ENCODE measurements at regions not wholly inside any gene's neighbourhood (a gene's known extent, or its start where the extent isn't known, plus 50 kb on each side); places are given as distances from the start of the nearest gene placed in this dataset.

GRCh38 chr22:47655930-47656329 is 893.5 kb downstream of the TBC1D22A start:
- DNase-seq (ENCODE audit: low read depth, low spot score) (no peak), ATAC-seq (no peak)
- Histone ChIP-seq H3K36me3 (ENCODE audit: control insufficient read depth in 1 of 2, insufficient read depth in 2 of 2, low read length in 2 of 2) (0 out of 4 replicates have a peak, but pooled peaks cover 0 to 3% of the 10 kb centered on the region in 2 experiments), H3K4me3 (replicated peaks in 1 of 2; ENCODE audit: low read depth in 1 of 2, low read length in 2 of 2) (no peak overlapping the region), H3K4me1 (ENCODE audit: control insufficient read depth in 1 of 2, insufficient read depth in 2 of 2, low read length in 2 of 2) (no peaks in the 10 kb centered on the region), H3K9ac (ENCODE audit: low read length) (no peak overlapping the region), H3K9me2 (ENCODE audit: insufficient read depth) (no peaks in the 10 kb centered on the region), H4K20me1 (ENCODE audit: insufficient read depth) (no peaks in the 10 kb centered on the region), H3K4me2 (ENCODE audit: low read length) (no peak overlapping the region), H3K9me3 (ENCODE audit: control insufficient read depth in 1 of 2, insufficient read depth in 1 of 2, low read depth in 1 of 2, low read length in 2 of 2) (no peaks in the 10 kb centered on the region), H2AFZ (ENCODE audit: low read depth, low read length, poor library complexity, severe bottlenecking) (no peak overlapping the region), H3K27ac (ENCODE audit: low read depth, low read length) (no peak overlapping the region), H3K79me2 (ENCODE audit: insufficient read depth, low read length) (no peaks in the 10 kb centered on the region), H3K27me3 (ENCODE audit: insufficient read depth, low read length) (no peaks in the 10 kb centered on the region)
- no TSS peak for BruUV-seq (replicated peaks)
- CTCF ChIA-PET = no interaction called here
- intact Hi-C loops (cut with micrococcal nuclease) = no loop called here
- TF ChIP-seq EGR1 (IDR thresholded peaks at IDR 0.05; ENCODE audit: low read depth) = no peak
- no peak for TF ChIP-seq ZNF274 (IDR thresholded peaks at IDR 0.05; ENCODE audit: low read depth, low read length)
- no peak for TF ChIP-seq CEBPB (IDR thresholded peaks at IDR 0.05; ENCODE audit: low read depth)
- TF ChIP-seq YY1 (IDR thresholded peaks at IDR 0.05; ENCODE audit: extremely low read depth, insufficient replicate concordance, low read depth, low read length) = no peak
- RAD21 ChIA-PET (ENCODE audit: low non-redundant PET in 1 of 2, low total read pairs in 2 of 2, uncharacterized antibody in 2 of 2, unreplicated experiment in 2 of 2) = no interaction called here
- POLR2A ChIA-PET = no interaction called here

GRCh38 chr22:47654922-47655491 is 892.6 kb downstream of the TBC1D22A start:
- DNase-seq (ENCODE audit: low read depth, low spot score) (no peak), ATAC-seq (no peak)
- H3K4me2 ChIP-seq (ENCODE audit: low read length) = no peak overlapping the region
- H3K27ac ChIP-seq (ENCODE audit: low read depth, low read length) = no peak overlapping the region
- ChIA-PET RAD21 (ENCODE audit: low non-redundant PET in 1 of 2, low total read pairs in 2 of 2, uncharacterized antibody in 2 of 2, unreplicated experiment in 2 of 2) (no interaction called here), POLR2A (no interaction called here), CTCF (no interaction called here)
- no TSS peak for BruUV-seq (replicated peaks)
- 0 out of 4 replicates have a peak, but pooled peaks cover 0 to 3% of the 10 kb centered on the region in 2 experiments for H3K36me3 ChIP-seq (ENCODE audit: control insufficient read depth in 1 of 2, insufficient read depth in 2 of 2, low read length in 2 of 2)
- no peaks in the 10 kb centered on the region for H3K79me2 ChIP-seq (ENCODE audit: insufficient read depth, low read length)
- H2AFZ ChIP-seq (ENCODE audit: low read depth, low read length, poor library complexity, severe bottlenecking) = no peak overlapping the region
- no peaks in the 10 kb centered on the region for H3K9me2 ChIP-seq (ENCODE audit: insufficient read depth)
- no peak overlapping the region for H3K4me3 ChIP-seq (replicated peaks in 1 of 2; ENCODE audit: low read depth in 1 of 2, low read length in 2 of 2)
- no peak overlapping the region for H3K9ac ChIP-seq (ENCODE audit: low read length)
- intact Hi-C loops (cut with micrococcal nuclease) = no loop called here
- TF ChIP-seq ATF3 (IDR thresholded peaks at IDR 0.05) = no peak
- no peak for TF ChIP-seq ZFX (IDR thresholded peaks at IDR 0.05)
- no peak for TF ChIP-seq ELF1 (IDR thresholded peaks at IDR 0.05; ENCODE audit: borderline replicate concordance, low read depth)
- no peak for TF ChIP-seq SP1 (IDR thresholded peaks at IDR 0.05; ENCODE audit: low read depth)
- no peak for TF ChIP-seq MAX (IDR thresholded peaks at IDR 0.05)
- TF ChIP-seq RAD21 (IDR thresholded peaks at IDR 0.05; ENCODE audit: low read depth) = no peak
- no peak for TF ChIP-seq ZBTB33 (IDR thresholded peaks at IDR 0.05; ENCODE audit: extremely low read depth, insufficient replicate concordance, low read length)
- no peak for TF ChIP-seq POLR2A (IDR thresholded peaks at IDR 0.05; ENCODE audit: borderline replicate concordance, extremely low read depth, insufficient read depth, insufficient read length)
- no peak for TF ChIP-seq TCF7L2 (IDR thresholded peaks at IDR 0.05; ENCODE audit: borderline replicate concordance, extremely low read depth, insufficient read depth, insufficient read length)
- TF ChIP-seq ZNF274 (IDR thresholded peaks at IDR 0.05; ENCODE audit: low read depth, low read length) = no peak
- TF ChIP-seq CBX3 (IDR thresholded peaks at IDR 0.05; ENCODE audit: low read depth) = no peak
- no peak for TF ChIP-seq EGR1 (IDR thresholded peaks at IDR 0.05; ENCODE audit: low read depth)
- TF ChIP-seq REST (IDR thresholded peaks at IDR 0.05; ENCODE audit: low read depth) = no peak
- H3K27me3 ChIP-seq (ENCODE audit: insufficient read depth, low read length) = no peaks in the 10 kb centered on the region
- H3K9me3 ChIP-seq (ENCODE audit: control insufficient read depth in 1 of 2, insufficient read depth in 1 of 2, low read depth in 1 of 2, low read length in 2 of 2) = no peaks in the 10 kb centered on the region
- no peaks in the 10 kb centered on the region for H4K20me1 ChIP-seq (ENCODE audit: insufficient read depth)
- H3K4me1 ChIP-seq (ENCODE audit: control insufficient read depth in 1 of 2, insufficient read depth in 2 of 2, low read length in 2 of 2) = no peaks in the 10 kb centered on the region
